OCI-LY7 (cell line): ENCODE measurements at regions not wholly inside any gene's neighbourhood (a gene's known extent, or its start where the extent isn't known, plus 50 kb on each side); places are given as distances from the start of the nearest gene placed in this dataset.

Experiments used
- BruUV-seq: library from RNA; stranded (reverse); fragments of 400-500 nt; replicated peaks from 2 replicates; lab custom pipeline; 2021; lab: Mats Ljungman, UMichigan
- CTCF ChIA-PET: fragments of 300-600 bp; sonication (Branson Sonifier 250); formaldehyde crosslinking; loops from one replicate; lab custom pipeline; 2022; ENCODE audit warnings: antibody characterized with exemption; ENCODE audit not compliant: unreplicated experiment; lab: Charles Lee
- POLR2A ChIA-PET: fragments of 300-600 bp; sonication (Branson Sonifier 250); formaldehyde crosslinking; loops from one replicate; lab custom pipeline; 2022; ENCODE audit warnings: antibody characterized with exemption; lab: Charles Lee
- DNase-seq: peaks from one replicate; pipeline ENCODE4 v3.0.0-alpha.2; 2015; ENCODE audit warnings: low spot score
- H2AFZ ChIP-seq: fragments of 200-600 bp; sonication (generic), shearing (Covaris generic); 2 replicates; pipeline ENCODE4 v1.6.1; 2014; ENCODE audit warnings: mild to moderate bottlenecking, antibody characterized with exemption, low read length, moderate library complexity
- H3K27ac ChIP-seq: fragments of 200-600 bp; sonication (generic); 2 replicates; pipeline ENCODE4 v1.5.1; 2014; ENCODE audit warnings: mixed run types, low read depth, mild to moderate bottlenecking, moderate library complexity, low read length, inconsistent platforms; ENCODE audit not compliant: poor library complexity, severe bottlenecking
- H3K36me3 ChIP-seq: fragments of 200-600 bp; sonication (generic); 2 replicates; pipeline ENCODE4 v1.6.1; 2014; ENCODE audit warnings: mild to moderate bottlenecking, antibody characterized with exemption, low read length, moderate library complexity, mixed read lengths; ENCODE audit not compliant: insufficient read depth
- H3K4me1 ChIP-seq: fragments of 200-600 bp; sonication (generic); 2 replicates; pipeline ENCODE4 v1.5.1; 2014; ENCODE audit warnings: mild to moderate bottlenecking, low read length; ENCODE audit not compliant: insufficient read depth, poor library complexity, severe bottlenecking
- H3K4me2 ChIP-seq: fragments of 200-600 bp; sonication (generic); 2 replicates; pipeline ENCODE4 v1.6.1; 2014; ENCODE audit warnings: mild to moderate bottlenecking, low read length
- H3K4me3 ChIP-seq: fragments of 200-600 bp; sonication (generic); 2 replicates; pipeline ENCODE4 v1.5.1; 2014; ENCODE audit warnings: mild to moderate bottlenecking, low read depth, low read length; ENCODE audit not compliant: poor library complexity, severe bottlenecking
- H3K79me2 ChIP-seq: fragments of 200-600 bp; sonication (generic); 2 replicates; pipeline ENCODE4 v1.6.1; 2016; ENCODE audit warnings: low read depth, mild to moderate bottlenecking, low read length, moderate library complexity, mixed read lengths; ENCODE audit not compliant: insufficient read depth
- H3K9me2 ChIP-seq: fragments of 200-600 bp; sonication (generic); 2 replicates; pipeline ENCODE4 v1.6.1; 2016; ENCODE audit warnings: mild to moderate bottlenecking, low read length, mixed read lengths; ENCODE audit not compliant: insufficient read depth
- H3K9me3 ChIP-seq: fragments of 200-600 bp; sonication (generic); 2 replicates; pipeline ENCODE4 v1.6.1; 2014; ENCODE audit warnings: mild to moderate bottlenecking, mixed run types, low read length, mixed read lengths
- H4K20me1 ChIP-seq: fragments of 200-600 bp; sonication (generic); 2 replicates; pipeline ENCODE4 v1.6.1; 2014; ENCODE audit warnings: mild to moderate bottlenecking, antibody characterized with exemption, low read length, moderate library complexity, mixed read lengths; ENCODE audit not compliant: insufficient read depth
- CTCF ChIP-seq: fragments of 200-600 bp; sonication (generic); conservative IDR thresholded peaks from 2 replicates; pipeline ENCODE4 v1.5.1; 2014; ENCODE audit warnings: mild to moderate bottlenecking, antibody characterized with exemption, low read length, moderate library complexity, mixed read lengths
- EZH2phosphoT487 ChIP-seq: fragments of 200-600 bp; sonication (generic); IDR thresholded peaks from 2 replicates; pipeline ENCODE4 v1.6.1; 2018; ENCODE audit warnings: low read depth, borderline replicate concordance, mild to moderate bottlenecking, mixed run types, antibody characterized with exemption, low read length, moderate library complexity, mixed read lengths
- intact Hi-C: fragments of 100-400 bp; cut with micrococcal nuclease; formaldehyde crosslinking; loops from one replicate; pipeline ENCODE4 v1.10.0; 2022; ENCODE audit not compliant: unreplicated experiment

GRCh38 chr5:58077966-58078365, 381.9 kb downstream of the PLK2 start:
- Histone ChIP-seq H3K4me2 (no peak overlapping the region), H4K20me1 (no peaks in the 10 kb centered on the region), H2AFZ (no peak overlapping the region), H3K4me3 (no peak overlapping the region), H3K9me2 (no peaks in the 10 kb centered on the region), H3K36me3 (no peaks in the 10 kb centered on the region), H3K4me1 (no peaks in the 10 kb centered on the region), H3K79me2 (no peaks in the 10 kb centered on the region), H3K27ac (no peak overlapping the region), H3K9me3 (no peaks in the 10 kb centered on the region)
- CTCF ChIA-PET: no interaction called here
- no TSS peak for BruUV-seq
- POLR2A ChIA-PET: no interaction called here
- no peak for TF ChIP-seq EZH2phosphoT487
- no peak for TF ChIP-seq CTCF
- DNase-seq: no peak
- intact Hi-C loops: no loop called here

GRCh38 chr5:58077416-58077815, 382.5 kb downstream of the PLK2 start:
- TF ChIP-seq EZH2phosphoT487: no peak
- TF ChIP-seq CTCF: no peak
- Histone ChIP-seq H3K9me2 (no peaks in the 10 kb centered on the region), H4K20me1 (no peaks in the 10 kb centered on the region), H3K4me1 (no peaks in the 10 kb centered on the region), H3K4me2 (no peak overlapping the region), H3K27ac (no peak overlapping the region), H3K36me3 (no peaks in the 10 kb centered on the region), H3K4me3 (no peak overlapping the region), H3K79me2 (no peaks in the 10 kb centered on the region), H3K9me3 (no peaks in the 10 kb centered on the region), H2AFZ (no peak overlapping the region)
- ChIA-PET POLR2A (no interaction called here), CTCF (no interaction called here)
- intact Hi-C loops: no loop called here
- BruUV-seq: no TSS peak
- DNase-seq: no peak

GRCh38 chr5:58076483-58077257, 383.2 kb downstream of the PLK2 start:
- no peak overlapping the region for H3K4me2 ChIP-seq
- intact Hi-C loops: no loop called here
- H3K27ac ChIP-seq: no peak overlapping the region
- POLR2A ChIA-PET: no interaction called here
- no peak overlapping the region for H2AFZ ChIP-seq
- H3K79me2 ChIP-seq: no peaks in the 10 kb centered on the region
- no peaks in the 10 kb centered on the region for H4K20me1 ChIP-seq
- H3K36me3 ChIP-seq: no peaks in the 10 kb centered on the region
- DNase-seq: no peak
- no peaks in the 10 kb centered on the region for H3K9me2 ChIP-seq
- no peak overlapping the region for H3K4me3 ChIP-seq
- H3K9me3 ChIP-seq: no peaks in the 10 kb centered on the region
- CTCF ChIA-PET: no interaction called here
- no peak for TF ChIP-seq CTCF
- TF ChIP-seq EZH2phosphoT487: no peak
- BruUV-seq: no TSS peak
- H3K4me1 ChIP-seq: no peaks in the 10 kb centered on the region
